Right lobe of liver (tissue), 6 donors: ENCODE measurements at regions not wholly inside any gene's neighbourhood (a gene's known extent, or its start where the extent isn't known, plus 50 kb on each side); places are given as distances from the start of the nearest gene placed in this dataset.

Experiments
- ATAC-seq, 4 donors: fragments of 200-7000 bp; cut with Tn5 transposase; one replicate each; pipeline ENCODE4 v1.9.1; 2020; ENCODE audit warnings: mild to moderate bottlenecking in 4 of 4, moderate library complexity in 4 of 4
- DNase-seq, 3 donors: peaks; one replicate each; pipeline ENCODE4 v3.0.0-alpha.2; 2020
- H3K27ac ChIP-seq, 3 donors: fragments of 200-600 bp; one replicate each; pipeline ENCODE4 v1.8.0; 2022
- H3K27me3 ChIP-seq, 2 donors: fragments of 200-600 bp; one replicate each; pipeline ENCODE4 v1.8.0; 2022
- H3K36me3 ChIP-seq, 4 donors: fragments of 200-600 bp; sonication (generic) in 1 of 4; one replicate each; pipeline versions ENCODE4 v1.5.1 to v1.8.0; 2017 to 2022; ENCODE audit warnings: control low read depth in 1 of 4
- H3K4me1 ChIP-seq, 4 donors: fragments of 200-600 bp; sonication (generic) in 1 of 4; one replicate each; pipeline versions ENCODE4 v1.5.1 to v1.8.0; 2017 to 2022; ENCODE audit warnings: control low read depth in 1 of 4
- H3K4me3 ChIP-seq, 3 donors: fragments of 200-600 bp; one replicate each; pipeline ENCODE4 v1.8.0; 2022
- H3K9me3 ChIP-seq, 4 donors: fragments of 200-600 bp; sonication (generic) in 1 of 4; one replicate each; pipeline versions ENCODE4 v1.5.1 to v1.8.0; 2017 to 2022; ENCODE audit warnings: control low read depth in 1 of 4
- CTCF ChIP-seq, 4 donors: fragments of 200-600 bp in 3 of 4; fragments of 450-650 bp in 1 of 4; IDR thresholded peaks; one replicate each; pipeline versions ENCODE4 v1.5.1 to v1.8.0; 2016 to 2022; ENCODE audit warnings: antibody characterized with exemption in 4 of 4, mild to moderate bottlenecking in 2 of 4
- POLR2A ChIP-seq: fragments of 450-650 bp; IDR thresholded peaks from one replicate; pipeline ENCODE4 v1.6.1; 2017; ENCODE audit warnings: antibody characterized with exemption, mild to moderate bottlenecking
- WGBS: methylation state at CpG from one replicate; pipeline ENCODE4 v1.1.6; 2018; ENCODE audit warnings: low coverage, low lambda C conversion rate; ENCODE audit not compliant: insufficient coverage; ENCODE audit errors: missing lambda C conversion rate; 5-methylcytosine and 5-hydroxymethylcytosine counted together
- intact Hi-C, 2 donors: fragments of 100-400 bp; cut with DNase I; formaldehyde crosslinking; loops; one replicate each; pipeline versions ENCODE4 v1.11.2 to v1.14.1; 2022
- donor health status: DM: no; HTN: yes; CAD: no.
- donor health status: DM: no; HTN: no; CAD: no.
- donor health status: DM: no; HTN: no; CAD: no.
- donor health status: DM: no; HTN: yes; CAD: no.
- donor health status: DM: no; HTN: yes; CAD: no.

GRCh38 chr4:17336524-17336961, 175.3 kb downstream of the QDPR start:
- WGBS = 47% methylated on average over 6 of the region's 10 CpGs
- DNase-seq (peak in 2 of 3 donors; percentile 50 to 64), ATAC-seq (peak; percentile 64 to 93 (median 78))
- intact Hi-C loops = no loop called here
- no peak overlapping the region for H3K4me3 ChIP-seq
- no peaks in the 10 kb centered on the region for H3K27me3 ChIP-seq
- no peak overlapping the region for H3K27ac ChIP-seq
- H3K36me3 ChIP-seq = no peaks in the 10 kb centered on the region
- no peak for TF ChIP-seq CTCF (IDR thresholded peaks at IDR 0.05)
- H3K9me3 ChIP-seq = no peaks in the 10 kb centered on the region
- no peaks in the 10 kb centered on the region for H3K4me1 ChIP-seq

GRCh38 chr4:17336069-17336468, 175.8 kb downstream of the QDPR start:
- 64% methylated on average over 1 of the region's 1 CpG for WGBS
- TF ChIP-seq POLR2A (no peak), CTCF (IDR thresholded peaks at IDR 0.05) (no peak)
- Histone ChIP-seq H3K4me1 (no peaks in the 10 kb centered on the region), H3K27me3 (no peaks in the 10 kb centered on the region), H3K27ac (no peak overlapping the region), H3K4me3 (no peak overlapping the region), H3K36me3 (no peaks in the 10 kb centered on the region), H3K9me3 (no peaks in the 10 kb centered on the region)
- intact Hi-C loops = no loop called here
- DNase-seq = no peak
- no peak for ATAC-seq

GRCh38 chr4:17335371-17335770, 176.5 kb downstream of the QDPR start:
- no peak overlapping the region for H3K27ac ChIP-seq
- no peaks in the 10 kb centered on the region for H3K27me3 ChIP-seq
- no peaks in the 10 kb centered on the region for H3K36me3 ChIP-seq
- ATAC-seq (no peak), DNase-seq (no peak)
- intact Hi-C loops = no loop called here
- TF ChIP-seq CTCF (IDR thresholded peaks at IDR 0.05) (no peak), POLR2A (no peak)
- WGBS = 72% methylated on average over 2 of the region's 3 CpGs
- no peaks in the 10 kb centered on the region for H3K9me3 ChIP-seq
- H3K4me3 ChIP-seq = no peak overlapping the region
- H3K4me1 ChIP-seq = no peaks in the 10 kb centered on the region

- H3K36me3 ChIP-seq = no peaks in the 10 kb centered on the region
- no peaks in the 10 kb centered on the region for H3K4me1 ChIP-seq
- no peaks in the 10 kb centered on the region for H3K9me3 ChIP-seq
- no peaks in the 10 kb centered on the region for H3K27me3 ChIP-seq
- ATAC-seq (no peak), DNase-seq (no peak)
- TF ChIP-seq POLR2A = no peak
- TF ChIP-seq CTCF (IDR thresholded peaks at IDR 0.05) = no peak
- no peak overlapping the region for H3K4me3 ChIP-seq
- no peak overlapping the region for H3K27ac ChIP-seq
- 46% methylated on average over 5 of the region's 5 CpGs for WGBS
- intact Hi-C loops = no loop called here
Measured at GRCh38 chr4:17332478-17332877, 179.4 kb downstream of the QDPR start.

- Histone ChIP-seq H3K9me3 (no peaks in the 10 kb centered on the region), H3K27ac (no peak overlapping the region), H3K4me3 (no peak overlapping the region), H3K4me1 (no peaks in the 10 kb centered on the region), H3K27me3 (no peaks in the 10 kb centered on the region), H3K36me3 (no peaks in the 10 kb centered on the region)
- intact Hi-C loops = no loop called here
- ATAC-seq = no peak
- 71% methylated on average over 1 of the region's 1 CpG for WGBS
- no peak for TF ChIP-seq POLR2A
- TF ChIP-seq CTCF (IDR thresholded peaks at IDR 0.05) = no peak
- DNase-seq = no peak
Measured at GRCh38 chr4:17329046-17329445, 182.8 kb downstream of the QDPR start.
